ENCODE measurements at regions not wholly inside any gene's neighbourhood (a gene's known extent, or its start where the extent isn't known, plus 50 kb on each side); places are given as distances from the start of the nearest gene placed in this dataset.

DNA sequence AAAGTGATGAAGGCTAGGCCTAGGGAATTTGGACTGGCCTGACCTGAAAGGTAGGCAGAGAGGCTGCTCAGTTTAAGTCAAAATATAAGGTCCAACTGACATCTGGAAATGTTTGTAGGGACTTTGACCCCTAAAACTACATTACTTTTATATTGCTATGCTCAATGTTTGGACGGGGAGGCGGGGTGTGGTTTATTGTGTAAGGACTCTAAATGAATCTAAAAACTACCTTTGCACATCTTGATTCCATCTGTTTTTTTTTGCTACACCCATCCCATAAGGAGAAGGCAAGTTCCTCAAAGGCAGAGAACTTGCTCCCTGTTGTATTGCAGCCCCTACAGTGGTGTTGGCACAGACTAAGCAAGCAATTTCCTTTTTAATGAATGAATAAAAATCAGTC, 227.1 kb downstream of the HACE1 start:
- Histone ChIP-seq H3K36me3 (ENCODE audit: control insufficient read depth, insufficient read depth, low read length) (no peaks in the 10 kb centered on the region), H3K79me2 (ENCODE audit: control insufficient read depth, insufficient read depth, low read length) (no peaks in the 10 kb centered on the region), H4K20me1 (replicated peaks; ENCODE audit: control insufficient read depth, insufficient read depth, low read length) (no peaks in the 10 kb centered on the region), H3K4me1 (replicated peaks in 1 of 2; ENCODE audit: control insufficient read depth in 2 of 2, insufficient read depth in 2 of 2, low read length in 2 of 2) (no peaks in the 10 kb centered on the region), H2AFZ (ENCODE audit: low read depth, low read length) (no peak overlapping the region), H3K27ac (ENCODE audit: extremely low read depth, low read depth, low read length) (no peak overlapping the region), H3K9me3 (replicated peaks; ENCODE audit: control insufficient read depth, insufficient read depth, low read depth, low read length) (no peaks in the 10 kb centered on the region), H3K4me2 (ENCODE audit: insufficient read depth, low read length) (no peak overlapping the region), H3K27me3 (ENCODE audit: control insufficient read depth in 2 of 2, insufficient read depth in 2 of 2, low read length in 2 of 2) (no peaks in the 10 kb centered on the region; a peak in 1 of 5 replicates), H3K9me1 (ENCODE audit: control insufficient read depth, insufficient read depth, low read length) (no peaks in the 10 kb centered on the region), H3K9ac (ENCODE audit: insufficient read depth in 1 of 2, low read depth in 2 of 2, low read length in 2 of 2) (no peak overlapping the region), H3K4me3 (no peak overlapping the region)
- intact Hi-C loops (cut with micrococcal nuclease) (no loop called here), in situ Hi-C loops (cut with MboI) (no loop called here)
- DNase-seq (ENCODE audit: extremely low read depth in 1 of 4, low spot score in 3 of 4) (no peak), ATAC-seq (no peak), FAIRE-seq (no peak)
- TF ChIP-seq PURB (CRISPR knock-in tag; IDR thresholded peaks at IDR 0.05; ENCODE audit: low read depth), result no peak
- TF ChIP-seq KLF13 (tag; IDR thresholded peaks at IDR 0.05; ENCODE audit: borderline replicate concordance, low read depth), result no peak
- TF ChIP-seq HMG20A (CRISPR knock-in tag; conservative IDR thresholded peaks at IDR 0.05), result no peak
- TF ChIP-seq LARP7 (IDR thresholded peaks at IDR 0.05), result no peak
- TF ChIP-seq SMAD4 (CRISPR knock-in tag; conservative IDR thresholded peaks at IDR 0.05), result no peak
- TF ChIP-seq ZNF778 (CRISPR knock-in tag; IDR thresholded peaks at IDR 0.05), result no peak
- no peak for TF ChIP-seq ZC3H11A (IDR thresholded peaks at IDR 0.05; ENCODE audit: low read depth, low read length)
- TF ChIP-seq OTX1 (CRISPR knock-in tag; IDR thresholded peaks at IDR 0.05), result no peak
- TF ChIP-seq SETDB1 (IDR thresholded peaks at IDR 0.05; ENCODE audit: low read length), result no peak
- no peak for TF ChIP-seq SMARCA4 (IDR thresholded peaks at IDR 0.05)
- TF ChIP-seq, protein P1, sequence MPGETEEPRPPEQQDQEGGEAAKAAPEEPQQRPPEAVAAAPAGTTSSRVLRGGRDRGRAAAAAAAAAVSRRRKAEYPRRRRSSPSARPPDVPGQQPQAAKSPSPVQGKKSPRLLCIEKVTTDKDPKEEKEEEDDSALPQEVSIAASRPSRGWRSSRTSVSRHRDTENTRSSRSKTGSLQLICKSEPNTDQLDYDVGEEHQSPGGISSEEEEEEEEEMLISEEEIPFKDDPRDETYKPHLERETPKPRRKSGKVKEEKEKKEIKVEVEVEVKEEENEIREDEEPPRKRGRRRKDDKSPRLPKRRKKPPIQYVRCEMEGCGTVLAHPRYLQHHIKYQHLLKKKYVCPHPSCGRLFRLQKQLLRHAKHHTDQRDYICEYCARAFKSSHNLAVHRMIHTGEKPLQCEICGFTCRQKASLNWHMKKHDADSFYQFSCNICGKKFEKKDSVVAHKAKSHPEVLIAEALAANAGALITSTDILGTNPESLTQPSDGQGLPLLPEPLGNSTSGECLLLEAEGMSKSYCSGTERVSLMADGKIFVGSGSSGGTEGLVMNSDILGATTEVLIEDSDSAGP (CRISPR knock-in tag; IDR thresholded peaks at IDR 0.05), result no peak
- TF ChIP-seq, protein P2, sequence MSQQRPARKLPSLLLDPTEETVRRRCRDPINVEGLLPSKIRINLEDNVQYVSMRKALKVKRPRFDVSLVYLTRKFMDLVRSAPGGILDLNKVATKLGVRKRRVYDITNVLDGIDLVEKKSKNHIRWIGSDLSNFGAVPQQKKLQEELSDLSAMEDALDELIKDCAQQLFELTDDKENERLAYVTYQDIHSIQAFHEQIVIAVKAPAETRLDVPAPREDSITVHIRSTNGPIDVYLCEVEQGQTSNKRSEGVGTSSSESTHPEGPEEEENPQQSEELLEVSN (IDR thresholded peaks at IDR 0.05; ENCODE audit: borderline replicate concordance in 1 of 2, extremely low read depth in 1 of 2, insufficient read depth in 1 of 2, insufficient read length in 1 of 2, low read depth in 1 of 2, low read length in 1 of 2, poor library complexity in 1 of 2, severe bottlenecking in 1 of 2), result no peak
- TF ChIP-seq, protein P3, sequence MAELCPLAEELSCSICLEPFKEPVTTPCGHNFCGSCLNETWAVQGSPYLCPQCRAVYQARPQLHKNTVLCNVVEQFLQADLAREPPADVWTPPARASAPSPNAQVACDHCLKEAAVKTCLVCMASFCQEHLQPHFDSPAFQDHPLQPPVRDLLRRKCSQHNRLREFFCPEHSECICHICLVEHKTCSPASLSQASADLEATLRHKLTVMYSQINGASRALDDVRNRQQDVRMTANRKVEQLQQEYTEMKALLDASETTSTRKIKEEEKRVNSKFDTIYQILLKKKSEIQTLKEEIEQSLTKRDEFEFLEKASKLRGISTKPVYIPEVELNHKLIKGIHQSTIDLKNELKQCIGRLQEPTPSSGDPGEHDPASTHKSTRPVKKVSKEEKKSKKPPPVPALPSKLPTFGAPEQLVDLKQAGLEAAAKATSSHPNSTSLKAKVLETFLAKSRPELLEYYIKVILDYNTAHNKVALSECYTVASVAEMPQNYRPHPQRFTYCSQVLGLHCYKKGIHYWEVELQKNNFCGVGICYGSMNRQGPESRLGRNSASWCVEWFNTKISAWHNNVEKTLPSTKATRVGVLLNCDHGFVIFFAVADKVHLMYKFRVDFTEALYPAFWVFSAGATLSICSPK (IDR thresholded peaks at IDR 0.05; ENCODE audit: borderline replicate concordance), result no peak
- BruUV-seq (replicated peaks), result no TSS peak
- ChIA-PET CTCF (ENCODE audit: low intra/inter-chr PET ratio) (no interaction called here), POLR2A (interaction anchor here (0.8 kb wide), 1 partner anchor 23 kb away, joined by 3 read pairs; no protein-coding TSS in a partner anchor)
- WGBS (ENCODE audit: insufficient coverage, low coverage, missing lambda C conversion rate), result 0% methylated on average over 2 of the region's 2 CpGs
